PC-9 (cell line): ENCODE measurements at regions not wholly inside any gene's neighbourhood (a gene's known extent, or its start where the extent isn't known, plus 50 kb on each side); places are given as distances from the start of the nearest gene placed in this dataset.

ENCODE experiments used
- BruUV-seq: library from RNA; stranded (reverse); fragments of 400-500 nt; replicated peaks from 2 replicates; lab custom pipeline; 2021; lab: Mats Ljungman, UMichigan
- CTCF ChIA-PET: fragments of 300-600 bp; sonication (Branson Sonifier 250); formaldehyde crosslinking; loops from one replicate; lab custom pipeline; 2022; ENCODE audit warnings: antibody characterized with exemption; lab: Charles Lee
- POLR2A ChIA-PET: fragments of 300-600 bp; sonication (Branson Sonifier 250); formaldehyde crosslinking; loops from one replicate; lab custom pipeline; 2022; ENCODE audit warnings: antibody characterized with exemption; ENCODE audit not compliant: unreplicated experiment; lab: Charles Lee
- DNase-seq, 2 experiments: peaks; one replicate each; pipeline versions ENCODE4 v3.0.0 to v3.0.0-alpha.2; 2015 to 2022; ENCODE audit warnings: mixed read lengths in 1 of 2
- H2AFZ ChIP-seq: fragments of 200-600 bp; sonication (generic); 2 replicates; pipeline ENCODE4 v1.8.1; 2017; ENCODE audit warnings: antibody characterized with exemption
- H3F3A ChIP-seq: fragments of 200-600 bp; sonication (generic); 2 replicates; pipeline ENCODE4 v1.8.1; 2017; ENCODE audit warnings: antibody characterized with exemption, mild to moderate bottlenecking, low read depth; ENCODE audit not compliant: insufficient read depth
- H3K27ac ChIP-seq: fragments of 200-600 bp; sonication (generic); 2 replicates; pipeline ENCODE4 v1.6.1; 2016; ENCODE audit warnings: mixed run types
- H3K27me3 ChIP-seq: fragments of 200-600 bp; sonication (generic); 2 replicates; pipeline ENCODE4 v1.6.1; 2016; ENCODE audit warnings: low read depth, mixed run types; ENCODE audit not compliant: insufficient read depth
- H3K36me3 ChIP-seq: fragments of 200-600 bp; sonication (generic); 2 replicates; pipeline ENCODE4 v1.6.1; 2016; ENCODE audit warnings: low read depth, mixed run types
- H3K4me1 ChIP-seq: fragments of 200-600 bp; sonication (generic); replicated peaks from 2 replicates; pipeline ENCODE4 v1.6.1; 2016; ENCODE audit warnings: mixed run types; ENCODE audit not compliant: insufficient read depth
- H3K4me2 ChIP-seq: fragments of 200-600 bp; sonication (generic); 2 replicates; pipeline ENCODE4 v1.6.1; 2017; ENCODE audit warnings: mixed run types
- H3K4me3 ChIP-seq: fragments of 200-600 bp; sonication (generic); 2 replicates; pipeline ENCODE4 v1.6.1; 2016; ENCODE audit warnings: mixed run types
- H3K79me2 ChIP-seq: fragments of 200-600 bp; sonication (generic); 2 replicates; pipeline ENCODE4 v1.6.1; 2017; ENCODE audit warnings: low read depth, mixed run types
- H3K9me2 ChIP-seq: fragments of 200-600 bp; sonication (generic); 2 replicates; pipeline ENCODE4 v1.8.1; 2017; ENCODE audit warnings: mild to moderate bottlenecking; ENCODE audit not compliant: insufficient read depth
- H3K9me3 ChIP-seq: fragments of 200-600 bp; sonication (generic); 2 replicates; pipeline ENCODE4 v1.8.1; 2016; ENCODE audit warnings: low read depth; ENCODE audit not compliant: insufficient read depth
- H4K20me1 ChIP-seq: fragments of 200-600 bp; sonication (generic); 2 replicates; pipeline ENCODE4 v1.8.1; 2017; ENCODE audit not compliant: insufficient read depth
- CTCF ChIP-seq: fragments of 200-600 bp; sonication (generic); conservative IDR thresholded peaks from 2 replicates; pipeline ENCODE4 v1.6.1; 2017; ENCODE audit warnings: mixed run types, antibody characterized with exemption, mild to moderate bottlenecking, moderate library complexity
- EZH2 ChIP-seq: fragments of 200-600 bp; sonication (generic); IDR thresholded peaks from 2 replicates; pipeline ENCODE4 v1.8.0; 2017; ENCODE audit warnings: antibody characterized with exemption, low read depth
- intact Hi-C: fragments of 100-400 bp; cut with micrococcal nuclease; formaldehyde crosslinking; loops from one replicate; pipeline ENCODE4 v1.10.0; 2022; ENCODE audit not compliant: unreplicated experiment

GRCh38 chr11:81674211-81674610 is 1059.5 kb downstream of the FAM181B start:
- Histone ChIP-seq H3K36me3 (no peaks in the 10 kb centered on the region), H3K4me1 (no peaks in the 10 kb centered on the region; the same call in 1 of the 2 replicates), H3K4me2 (no peak overlapping the region), H4K20me1 (no peaks in the 10 kb centered on the region; the same call in 1 of the 2 replicates), H3K27me3 (no peaks in the 10 kb centered on the region), H3K79me2 (no peaks in the 10 kb centered on the region), H3K9me2 (no peaks in the 10 kb centered on the region), H3K4me3 (no peak overlapping the region), H3K27ac (no peak overlapping the region), H3K9me3 (no peaks in the 10 kb centered on the region), H2AFZ (no peak overlapping the region), H3F3A (no peaks in the 10 kb centered on the region)
- BruUV-seq, result no TSS peak
- CTCF ChIA-PET, result no interaction called here
- TF ChIP-seq EZH2 (no peak), CTCF (no peak)
- intact Hi-C loops, result no loop called here
- POLR2A ChIA-PET, result no interaction called here
- DNase-seq, result no peak

DNA sequence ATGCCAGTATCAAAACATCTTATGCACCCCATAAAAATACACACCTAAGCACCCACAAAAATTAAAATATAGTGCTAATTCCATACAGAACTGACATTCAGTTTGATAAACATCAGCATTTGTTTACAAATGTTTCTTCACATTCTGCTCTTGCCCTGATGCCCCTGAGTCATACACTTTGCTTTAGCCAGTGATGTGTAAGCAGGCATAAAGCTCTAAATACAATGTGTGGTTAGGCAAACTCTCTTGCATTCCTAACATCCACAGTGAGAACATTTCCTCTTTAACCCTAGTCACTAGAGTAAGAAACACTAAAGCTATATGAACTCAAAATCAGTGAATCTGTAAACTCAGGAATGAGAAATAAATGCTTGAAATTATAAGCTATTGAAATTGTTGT is 1060.7 kb downstream of the FAM181B start:
- intact Hi-C loops, result no loop called here
- H3K9me2 ChIP-seq, result no peaks in the 10 kb centered on the region
- DNase-seq, result peak in 1 of 2 experiments; percentile 55
- no peaks in the 10 kb centered on the region for H3K9me3 ChIP-seq
- H3K4me2 ChIP-seq, result no peak overlapping the region
- H3K27ac ChIP-seq, result no peak overlapping the region
- H3K79me2 ChIP-seq, result no peaks in the 10 kb centered on the region
- no TSS peak for BruUV-seq
- ChIA-PET POLR2A (no interaction called here), CTCF (no interaction called here)
- no peaks in the 10 kb centered on the region for H3K27me3 ChIP-seq
- no peaks in the 10 kb centered on the region; the same call in 1 of the 2 replicates for H4K20me1 ChIP-seq
- no peak for TF ChIP-seq EZH2
- TF ChIP-seq CTCF, result no peak
- no peaks in the 10 kb centered on the region for H3K36me3 ChIP-seq
- H2AFZ ChIP-seq, result no peak overlapping the region
- H3K4me3 ChIP-seq, result no peak overlapping the region
- H3F3A ChIP-seq, result no peaks in the 10 kb centered on the region
- H3K4me1 ChIP-seq, result no peaks in the 10 kb centered on the region; the same call in 1 of the 2 replicates

GRCh38 chr11:81669935-81670543 is 1063.6 kb downstream of the FAM181B start:
- H3K27ac ChIP-seq, result no peak overlapping the region
- CTCF ChIA-PET, result no interaction called here
- H2AFZ ChIP-seq, result no peak overlapping the region
- no peaks in the 10 kb centered on the region; the same call in 1 of the 2 replicates for H4K20me1 ChIP-seq
- no peak for TF ChIP-seq CTCF
- TF ChIP-seq EZH2, result no peak
- H3K27me3 ChIP-seq, result no peaks in the 10 kb centered on the region
- no peak for DNase-seq
- no peaks in the 10 kb centered on the region for H3K36me3 ChIP-seq
- H3K79me2 ChIP-seq, result no peaks in the 10 kb centered on the region
- no peaks in the 10 kb centered on the region for H3F3A ChIP-seq
- H3K4me1 ChIP-seq, result no peaks in the 10 kb centered on the region; the same call in 1 of the 2 replicates
- BruUV-seq, result no TSS peak
- H3K4me2 ChIP-seq, result no peak overlapping the region
- POLR2A ChIA-PET, result no interaction called here
- H3K9me3 ChIP-seq, result no peaks in the 10 kb centered on the region; the same call in 1 of the 2 replicates
- H3K9me2 ChIP-seq, result no peaks in the 10 kb centered on the region
- intact Hi-C loops, result no loop called here
- no peak overlapping the region for H3K4me3 ChIP-seq
